Smooth muscle cell (in vitro differentiated cells): ENCODE measurements at regions not wholly inside any gene's neighbourhood (a gene's known extent, or its start where the extent isn't known, plus 50 kb on each side); places are given as distances from the start of the nearest gene placed in this dataset.

Experiments used
- DNase-seq: peaks from one replicate; lab custom pipeline; 2025; ENCODE audit not compliant: unreplicated experiment; lab: John Stamatoyannopoulos, UW
- H2AFZ ChIP-seq: fragments of 200-600 bp; sonication (generic); 2 replicates; pipeline ENCODE4 v1.6.0; 2016; ENCODE audit warnings: antibody characterized with exemption, low read depth, mild to moderate bottlenecking
- H3F3A ChIP-seq: fragments of 200-600 bp; sonication (generic); 2 replicates; pipeline ENCODE4 v1.6.0; 2017; ENCODE audit warnings: antibody characterized with exemption, low read depth
- H3K27ac ChIP-seq: fragments of 200-600 bp; sonication (generic); 2 replicates; pipeline ENCODE4 v1.5.1; 2016; ENCODE audit warnings: low read depth, mild to moderate bottlenecking
- H3K27me3 ChIP-seq: fragments of 200-600 bp; sonication (generic); 2 replicates; pipeline ENCODE4 v1.6.1; 2016; ENCODE audit warnings: low read depth, mild to moderate bottlenecking
- H3K36me3 ChIP-seq: fragments of 200-600 bp; sonication (generic); 2 replicates; pipeline ENCODE4 v1.5.1; 2016; ENCODE audit warnings: low read depth
- H3K4me1 ChIP-seq: fragments of 200-600 bp; sonication (generic); 2 replicates; pipeline ENCODE4 v1.5.1; 2016; ENCODE audit warnings: low read depth
- H3K4me2 ChIP-seq: fragments of 200-600 bp; sonication (generic); 2 replicates; pipeline ENCODE4 v1.6.0; 2016; ENCODE audit warnings: mild to moderate bottlenecking
- H3K4me3 ChIP-seq: fragments of 200-600 bp; sonication (generic); 2 replicates; pipeline ENCODE4 v1.5.1; 2016; ENCODE audit warnings: mild to moderate bottlenecking
- H3K79me2 ChIP-seq: fragments of 200-600 bp; sonication (generic); 2 replicates; pipeline ENCODE4 v1.6.0; 2016; ENCODE audit warnings: low read depth, mild to moderate bottlenecking
- H3K9ac ChIP-seq: fragments of 200-600 bp; sonication (generic); 2 replicates; pipeline ENCODE4 v1.6.0; 2016; ENCODE audit warnings: low read depth
- H3K9me3 ChIP-seq: fragments of 200-600 bp; sonication (generic); replicated peaks from 2 replicates; pipeline ENCODE4 v1.5.1; 2016; ENCODE audit warnings: low read depth
- H4K20me1 ChIP-seq: fragments of 200-600 bp; sonication (generic); 2 replicates; pipeline ENCODE4 v1.6.0; 2016; ENCODE audit warnings: low read depth
- CTCF ChIP-seq: fragments of 200-600 bp; sonication (generic); IDR thresholded peaks from 2 replicates; pipeline ENCODE4 v1.5.1; 2017; ENCODE audit warnings: borderline replicate concordance, mild to moderate bottlenecking, antibody characterized with exemption; ENCODE audit not compliant: insufficient read depth, poor library complexity, severe bottlenecking
- WGBS: methylation state at CpG from one replicate; pipeline ENCODE4 v1.1.7; 2016; ENCODE audit warnings: low lambda C conversion rate; 5-methylcytosine and 5-hydroxymethylcytosine counted together

GRCh38 chr19:5210556-5210955 is 130.1 kb downstream of the PTPRS start:
- Histone ChIP-seq H3K9me3 (no peaks in the 10 kb centered on the region), H3K79me2 (no peaks in the 10 kb centered on the region), H3K4me2 (no peak overlapping the region), H3K4me3 (no peak overlapping the region), H3K36me3 (peaks cover 3% of the 10 kb centered on the region), H3K4me1 (no peaks in the 10 kb centered on the region), H2AFZ (no peak overlapping the region), H4K20me1 (no peaks in the 10 kb centered on the region), H3K27ac (no peak overlapping the region), H3K27me3 (no peaks in the 10 kb centered on the region), H3K9ac (no peak overlapping the region), H3F3A (no peaks in the 10 kb centered on the region)
- no peak for DNase-seq
- WGBS, result 97% methylated on average over 23 of the region's 23 CpGs
- TF ChIP-seq CTCF, result no peak

GRCh38 chr19:5207806-5208205 is 132.8 kb downstream of the PTPRS start:
- Histone ChIP-seq H3K9me3 (peaks cover 2% of the 10 kb centered on the region), H3K36me3 (peaks cover 3% of the 10 kb centered on the region)
- WGBS, result 96% methylated on average over 17 of the region's 17 CpGs

GRCh38 chr19:5206751-5207075 is 133.9 kb downstream of the PTPRS start:
- Histone ChIP-seq H3K27me3 (no peaks in the 10 kb centered on the region), H3K36me3 (peaks cover 3% of the 10 kb centered on the region), H3K4me2 (no peak overlapping the region), H3K9me3 (peaks cover 6% of the 10 kb centered on the region), H3K79me2 (no peaks in the 10 kb centered on the region), H3K4me1 (no peaks in the 10 kb centered on the region), H3K4me3 (no peak overlapping the region), H3K9ac (no peak overlapping the region), H3F3A (no peaks in the 10 kb centered on the region), H2AFZ (no peak overlapping the region), H4K20me1 (no peaks in the 10 kb centered on the region), H3K27ac (no peak overlapping the region)
- 96% methylated on average over 10 of the region's 11 CpGs for WGBS
- DNase-seq, result no peak
- TF ChIP-seq CTCF, result no peak

More at GRCh38 chr19:5207806-5208205, 132.8 kb downstream of the PTPRS start:
- no peak overlapping the region for H3K27ac ChIP-seq
- TF ChIP-seq CTCF, result no peak
- no peaks in the 10 kb centered on the region for H3K27me3 ChIP-seq
- no peak overlapping the region for H3K4me3 ChIP-seq
- H3F3A ChIP-seq, result no peaks in the 10 kb centered on the region
- H4K20me1 ChIP-seq, result no peaks in the 10 kb centered on the region
- no peak overlapping the region for H2AFZ ChIP-seq
- no peak for DNase-seq
- no peak overlapping the region for H3K4me2 ChIP-seq
- H3K4me1 ChIP-seq, result no peaks in the 10 kb centered on the region
- no peak overlapping the region for H3K9ac ChIP-seq
- H3K79me2 ChIP-seq, result no peaks in the 10 kb centered on the region

GRCh38 chr19:5205937-5206750 is 134.5 kb downstream of the PTPRS start:
- no peak overlapping the region for H2AFZ ChIP-seq
- H4K20me1 ChIP-seq, result no peaks in the 10 kb centered on the region
- H3K4me3 ChIP-seq, result no peak overlapping the region
- DNase-seq, result no peak
- no peaks in the 10 kb centered on the region for H3K79me2 ChIP-seq
- no peak for TF ChIP-seq CTCF
- H3K9ac ChIP-seq, result no peak overlapping the region
- H3K27ac ChIP-seq, result no peak overlapping the region
- H3K4me2 ChIP-seq, result no peak overlapping the region
- no peaks in the 10 kb centered on the region for H3F3A ChIP-seq
- no peaks in the 10 kb centered on the region for H3K27me3 ChIP-seq
- no peaks in the 10 kb centered on the region for H3K4me1 ChIP-seq
- H3K9me3 ChIP-seq, result peaks cover 6% of the 10 kb centered on the region
- H3K36me3 ChIP-seq, result no peaks in the 10 kb centered on the region
- WGBS, result 98% methylated on average over 24 of the region's 29 CpGs
